ENCODE measurements at regions not wholly inside any gene's neighbourhood (a gene's known extent, or its start where the extent isn't known, plus 50 kb on each side); places are given as distances from the start of the nearest gene placed in this dataset.

- Histone ChIP-seq H3K27ac (no peak overlapping the region), H3K36me3 (no peaks in the 10 kb centered on the region), H3K9me3 (no peaks in the 10 kb centered on the region), H3K27me3 (no peaks in the 10 kb centered on the region), H3K4me1 (no peaks in the 10 kb centered on the region), H3K4me3 (no peak overlapping the region)
- TF ChIP-seq CTCF (IDR thresholded peaks at IDR 0.05): no peak
- intact Hi-C loops (cut with DNase I): no loop called here
- DNase-seq (ENCODE audit: low spot score in 2 of 2): no peak
These were observed 79.2 kb upstream of the SLC10A2 start for GRCh38 chr13:103145442-103145841.

GRCh38 chr13:103143432-103143831 is 77.2 kb upstream of the SLC10A2 start:
- no peak for DNase-seq (ENCODE audit: low spot score in 2 of 2)
- TF ChIP-seq CTCF (IDR thresholded peaks at IDR 0.05): no peak
- intact Hi-C loops (cut with DNase I): no loop called here

GRCh38 chr13:103142151-103142550 is 75.9 kb upstream of the SLC10A2 start:
- H3K4me3 ChIP-seq: no peak overlapping the region
- H3K4me1 ChIP-seq: no peaks in the 10 kb centered on the region
- no peaks in the 10 kb centered on the region for H3K36me3 ChIP-seq
- intact Hi-C loops (cut with DNase I): no loop called here
- DNase-seq (ENCODE audit: low spot score in 2 of 2): no peak
- no peak for TF ChIP-seq CTCF (IDR thresholded peaks at IDR 0.05)
- H3K27me3 ChIP-seq: no peaks in the 10 kb centered on the region
- no peaks in the 10 kb centered on the region for H3K9me3 ChIP-seq
- H3K27ac ChIP-seq: no peak overlapping the region

More at GRCh38 chr13:103143432-103143831, 77.2 kb upstream of the SLC10A2 start:
- Histone ChIP-seq H3K4me1 (no peaks in the 10 kb centered on the region), H3K4me3 (no peak overlapping the region), H3K27me3 (no peaks in the 10 kb centered on the region), H3K36me3 (no peaks in the 10 kb centered on the region), H3K27ac (no peak overlapping the region), H3K9me3 (no peaks in the 10 kb centered on the region)

- H3K27ac ChIP-seq: no peak overlapping the region
- H3K4me3 ChIP-seq: no peak overlapping the region
- H3K9me3 ChIP-seq: no peaks in the 10 kb centered on the region
- no peaks in the 10 kb centered on the region for H3K4me1 ChIP-seq
- no peak for DNase-seq (ENCODE audit: low spot score in 2 of 2)
- TF ChIP-seq CTCF (IDR thresholded peaks at IDR 0.05): peak in 1 of 3 experiments; percentile 6
- no peaks in the 10 kb centered on the region for H3K27me3 ChIP-seq
- H3K36me3 ChIP-seq: no peaks in the 10 kb centered on the region
- intact Hi-C loops (cut with DNase I): no loop called here
These were observed 73.9 kb upstream of the SLC10A2 start for GRCh38 chr13:103140001-103140671.

- H3K36me3 ChIP-seq: no peaks in the 10 kb centered on the region
- H3K4me1 ChIP-seq: no peaks in the 10 kb centered on the region
- no peak for TF ChIP-seq CTCF (IDR thresholded peaks at IDR 0.05)
- intact Hi-C loops (cut with DNase I): no loop called here
- H3K27ac ChIP-seq: no peak overlapping the region
- H3K4me3 ChIP-seq: no peak overlapping the region
- no peaks in the 10 kb centered on the region for H3K27me3 ChIP-seq
- no peak for DNase-seq (ENCODE audit: low spot score in 2 of 2)
- H3K9me3 ChIP-seq: no peaks in the 10 kb centered on the region
These were observed 68.1 kb upstream of the SLC10A2 start for GRCh38 chr13:103134271-103134670.

GRCh38 chr13:103133556-103133955 is 67.3 kb upstream of the SLC10A2 start:
- Histone ChIP-seq H3K4me3 (no peak overlapping the region), H3K4me1 (no peaks in the 10 kb centered on the region), H3K27me3 (no peaks in the 10 kb centered on the region), H3K27ac (no peak overlapping the region), H3K9me3 (no peaks in the 10 kb centered on the region), H3K36me3 (no peaks in the 10 kb centered on the region)
- intact Hi-C loops (cut with DNase I): no loop called here
- DNase-seq (ENCODE audit: low spot score in 2 of 2): no peak
- TF ChIP-seq CTCF (IDR thresholded peaks at IDR 0.05): no peak

All from ascending aorta (tissue), 2 donors.